ENCODE measurements at regions not wholly inside any gene's neighbourhood (a gene's known extent, or its start where the extent isn't known, plus 50 kb on each side); places are given as distances from the start of the nearest gene placed in this dataset.

DNA sequence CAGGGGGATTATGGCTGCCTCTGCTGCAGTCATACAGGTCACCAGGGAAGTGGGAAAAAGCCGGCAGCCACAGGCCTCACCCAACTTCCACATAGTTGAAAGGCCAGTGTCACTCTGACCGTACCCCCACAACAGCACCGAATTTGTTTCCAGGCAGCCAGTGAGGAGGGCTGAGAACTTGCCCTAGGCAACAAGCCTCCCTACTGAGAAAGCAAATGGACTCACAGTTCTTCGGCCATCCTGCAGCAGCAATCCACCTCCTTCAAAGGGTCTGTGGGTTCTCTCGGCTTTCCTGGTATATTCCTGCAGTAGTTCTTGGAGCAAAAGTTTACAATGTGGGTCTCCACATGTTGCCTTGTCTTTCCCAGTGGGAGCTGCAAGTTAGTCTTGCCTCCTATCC, 251.3 kb downstream of the ETNK1 start:
- TF ChIP-seq POLR2AphosphoS5 (IDR thresholded peaks at IDR 0.05; ENCODE audit: low read depth, low read length), result no peak
- TF ChIP-seq POLR2A (IDR thresholded peaks at IDR 0.05; ENCODE audit: low read depth, low read length), result no peak
